GM19025 (cell line): ENCODE measurements at regions not wholly inside any gene's neighbourhood (a gene's known extent, or its start where the extent isn't known, plus 50 kb on each side); places are given as distances from the start of the nearest gene placed in this dataset.

Source experiments
- ATAC-seq: cut with Tn5 transposase; IDR thresholded peaks from one replicate; pipeline ENCODE4 v1.9.1; 2021; ENCODE audit warnings: mild to moderate bottlenecking, low read depth, moderate library complexity; ENCODE audit not compliant: unreplicated experiment

- no peak for ATAC-seq
These were observed 411.2 kb upstream of the SULF2 start for GRCh38 chr20:48196486-48196885.

- no peak for ATAC-seq
These were observed 410.7 kb upstream of the SULF2 start for GRCh38 chr20:48196001-48196400.

GRCh38 chr20:48195121-48195870 is 410.0 kb upstream of the SULF2 start:
- no peak for ATAC-seq

GRCh38 chr20:48194583-48194982 is 409.3 kb upstream of the SULF2 start:
- no peak for ATAC-seq

GRCh38 chr20:48193627-48194425 is 408.5 kb upstream of the SULF2 start:
- no peak for ATAC-seq

GRCh38 chr20:48192109-48192508 is 406.8 kb upstream of the SULF2 start:
- no peak for ATAC-seq

- ATAC-seq = no peak
These were observed 405.9 kb upstream of the SULF2 start for GRCh38 chr20:48191200-48191599.

- ATAC-seq = no peak
These were observed 405.5 kb upstream of the SULF2 start for GRCh38 chr20:48190757-48191156.

GRCh38 chr20:48189181-48189580 is 403.9 kb upstream of the SULF2 start:
- no peak for ATAC-seq

- no peak for ATAC-seq
These were observed 402.6 kb upstream of the SULF2 start for GRCh38 chr20:48187851-48188250.

GRCh38 chr20:48186915-48187314 is 401.6 kb upstream of the SULF2 start:
- ATAC-seq = no peak

- no peak for ATAC-seq
These were observed 401.2 kb upstream of the SULF2 start for GRCh38 chr20:48186447-48186846.

GRCh38 chr20:48184229-48184628 is 398.9 kb upstream of the SULF2 start:
- ATAC-seq = no peak

GRCh38 chr20:48181261-48181935 is 396.1 kb upstream of the SULF2 start:
- ATAC-seq = no peak

GRCh38 chr20:48180618-48181017 is 395.3 kb upstream of the SULF2 start:
- no peak for ATAC-seq

GRCh38 chr20:48180024-48180423 is 394.7 kb upstream of the SULF2 start:
- no peak for ATAC-seq

- no peak for ATAC-seq
These were observed 393.4 kb upstream of the SULF2 start for GRCh38 chr20:48178633-48179032.

GRCh38 chr20:48177058-48177457 is 391.8 kb upstream of the SULF2 start:
- no peak for ATAC-seq

GRCh38 chr20:48176139-48176538 is 390.9 kb upstream of the SULF2 start:
- ATAC-seq = no peak

GRCh38 chr20:48175261-48175660 is 390.0 kb upstream of the SULF2 start:
- ATAC-seq = no peak

GRCh38 chr20:48172357-48172702 is 387.0 kb upstream of the SULF2 start:
- no peak for ATAC-seq
